MM.1S (cell line): ENCODE measurements at regions not wholly inside any gene's neighbourhood (a gene's known extent, or its start where the extent isn't known, plus 50 kb on each side); places are given as distances from the start of the nearest gene placed in this dataset.

Experiments used
- DNase-seq: peaks from one replicate; pipeline ENCODE4 v3.0.0-alpha.2; 2015
- H2AFZ ChIP-seq: fragments of 300-600 bp; sonication (generic); 2 replicates; pipeline ENCODE4 v1.6.0; 2016; ENCODE audit warnings: antibody characterized with exemption, low read length
- H3F3A ChIP-seq: fragments of 300-600 bp; sonication (generic); 2 replicates; pipeline ENCODE4 v1.6.1; 2016; ENCODE audit warnings: mild to moderate bottlenecking, antibody characterized with exemption, low read length, moderate library complexity, mixed read lengths; ENCODE audit not compliant: insufficient read depth
- H3K27ac ChIP-seq: fragments of 300-600 bp; sonication (generic); 2 replicates; pipeline ENCODE4 v1.5.1; 2016; ENCODE audit warnings: mild to moderate bottlenecking, low read length
- H3K27me3 ChIP-seq: fragments of 300-600 bp; sonication (generic); replicated peaks from 2 replicates; pipeline ENCODE4 v1.6.0; 2016; ENCODE audit warnings: low read length; ENCODE audit not compliant: insufficient read depth
- H3K36me3 ChIP-seq: fragments of 300-600 bp; sonication (generic); replicated peaks from 2 replicates; pipeline ENCODE4 v1.6.1; 2016; ENCODE audit warnings: mild to moderate bottlenecking, low read length, mixed read lengths; ENCODE audit not compliant: insufficient read depth
- H3K4me1 ChIP-seq: fragments of 300-600 bp; sonication (generic); 2 replicates; pipeline ENCODE4 v1.6.1; 2016; ENCODE audit warnings: low read length, mixed read lengths
- H3K4me2 ChIP-seq: fragments of 300-600 bp; sonication (generic); 2 replicates; pipeline ENCODE4 v1.6.0; 2016; ENCODE audit warnings: low read depth, low read length
- H3K4me3 ChIP-seq: fragments of 300-600 bp; sonication (generic); 2 replicates; pipeline ENCODE4 v1.5.1; 2016; ENCODE audit warnings: low read length, mixed read lengths
- H3K79me2 ChIP-seq: fragments of 300-600 bp; sonication (generic); 2 replicates; pipeline ENCODE4 v1.6.1; 2016; ENCODE audit warnings: mixed run types, low read length, mixed read lengths
- H3K9ac ChIP-seq: fragments of 300-600 bp; sonication (generic); 2 replicates; pipeline ENCODE4 v1.6.1; 2016; ENCODE audit warnings: low read length, mixed read lengths
- H3K9me2 ChIP-seq: fragments of 300-600 bp; sonication (generic); replicated peaks from 2 replicates; pipeline ENCODE4 v1.6.1; 2016; ENCODE audit warnings: mild to moderate bottlenecking, low read length, mixed read lengths; ENCODE audit not compliant: insufficient read depth
- H3K9me3 ChIP-seq: fragments of 300-600 bp; sonication (generic); replicated peaks from 2 replicates; pipeline ENCODE4 v1.6.1; 2016; ENCODE audit warnings: mild to moderate bottlenecking, low read length, mixed read lengths; ENCODE audit not compliant: insufficient read depth
- H4K20me1 ChIP-seq: fragments of 300-600 bp; sonication (generic); 2 replicates; pipeline ENCODE4 v1.6.1; 2016; ENCODE audit warnings: mild to moderate bottlenecking, low read length, moderate library complexity, mixed read lengths; ENCODE audit not compliant: insufficient read depth
- CTCF ChIP-seq: fragments of 300-600 bp; sonication (generic); IDR thresholded peaks from 2 replicates; pipeline ENCODE4 v1.5.1; 2016; ENCODE audit warnings: antibody characterized with exemption, low read length, mixed read lengths
- EZH2 ChIP-seq: fragments of 300-600 bp; sonication (generic); optimal IDR thresholded peaks from 2 replicates; pipeline ENCODE3; 2017; ENCODE audit warnings: low read depth, mild to moderate bottlenecking, antibody characterized with exemption, low read length, mixed read lengths
- EZH2phosphoT487 ChIP-seq: fragments of 300-600 bp; sonication (generic); IDR thresholded peaks from 2 replicates; pipeline ENCODE4 v1.6.1; 2018; ENCODE audit warnings: antibody characterized with exemption, low read length

GRCh38 chr10:42926843-42927242 lies 144.2 kb downstream of the BMS1 start:
- TF ChIP-seq CTCF (no peak), EZH2phosphoT487 (no peak), EZH2 (no peak)
- no peak overlapping the region for H2AFZ ChIP-seq
- H3K36me3 ChIP-seq: no peaks in the 10 kb centered on the region
- no peak overlapping the region for H3K4me2 ChIP-seq
- no peak for DNase-seq
- no peak overlapping the region for H3K9ac ChIP-seq
- no peak overlapping the region for H3K27ac ChIP-seq
- H3K4me3 ChIP-seq: no peak overlapping the region
- H3K4me1 ChIP-seq: no peaks in the 10 kb centered on the region
- no peaks in the 10 kb centered on the region for H3K9me3 ChIP-seq
- no peaks in the 10 kb centered on the region for H3K9me2 ChIP-seq
- H3K27me3 ChIP-seq: no peaks in the 10 kb centered on the region
- H3K79me2 ChIP-seq: no peaks in the 10 kb centered on the region
- H4K20me1 ChIP-seq: no peaks in the 10 kb centered on the region
- H3F3A ChIP-seq: no peaks in the 10 kb centered on the region

- H3K36me3 ChIP-seq: no peaks in the 10 kb centered on the region
- H2AFZ ChIP-seq: no peak overlapping the region
- H3K9me2 ChIP-seq: no peaks in the 10 kb centered on the region
- no peak for DNase-seq
- no peaks in the 10 kb centered on the region for H3K9me3 ChIP-seq
- no peaks in the 10 kb centered on the region for H3F3A ChIP-seq
- H3K79me2 ChIP-seq: no peaks in the 10 kb centered on the region
- H3K4me2 ChIP-seq: no peak overlapping the region
- no peaks in the 10 kb centered on the region for H3K4me1 ChIP-seq
- H3K9ac ChIP-seq: no peak overlapping the region
- H3K27ac ChIP-seq: no peak overlapping the region
- H3K27me3 ChIP-seq: no peaks in the 10 kb centered on the region
- H4K20me1 ChIP-seq: no peaks in the 10 kb centered on the region
- no peak overlapping the region for H3K4me3 ChIP-seq
- no peak for TF ChIP-seq EZH2
- TF ChIP-seq CTCF: no peak
- no peak for TF ChIP-seq EZH2phosphoT487
Measured at GRCh38 chr10:42928064-42928463, 145.5 kb downstream of the BMS1 start.

GRCh38 chr10:42929236-42929635 lies 146.6 kb downstream of the BMS1 start:
- H3K27me3 ChIP-seq: no peaks in the 10 kb centered on the region
- H3K9ac ChIP-seq: no peak overlapping the region

More at GRCh38 chr10:42929236-42929635, 146.6 kb downstream of the BMS1 start:
- H4K20me1 ChIP-seq: no peaks in the 10 kb centered on the region
- no peak overlapping the region for H3K4me3 ChIP-seq
- no peaks in the 10 kb centered on the region for H3K79me2 ChIP-seq
- H3K9me2 ChIP-seq: no peaks in the 10 kb centered on the region
- TF ChIP-seq CTCF: no peak
- no peak for TF ChIP-seq EZH2
- TF ChIP-seq EZH2phosphoT487: no peak
- no peaks in the 10 kb centered on the region for H3K36me3 ChIP-seq
- H3K9me3 ChIP-seq: no peaks in the 10 kb centered on the region
- H3K4me2 ChIP-seq: no peak overlapping the region
- no peak overlapping the region for H3K27ac ChIP-seq
- no peaks in the 10 kb centered on the region for H3F3A ChIP-seq
- no peak for DNase-seq
- H3K4me1 ChIP-seq: no peaks in the 10 kb centered on the region
- H2AFZ ChIP-seq: no peak overlapping the region
